ENCODE measurements at regions not wholly inside any gene's neighbourhood (a gene's known extent, or its start where the extent isn't known, plus 50 kb on each side); places are given as distances from the start of the nearest gene placed in this dataset.

DNA sequence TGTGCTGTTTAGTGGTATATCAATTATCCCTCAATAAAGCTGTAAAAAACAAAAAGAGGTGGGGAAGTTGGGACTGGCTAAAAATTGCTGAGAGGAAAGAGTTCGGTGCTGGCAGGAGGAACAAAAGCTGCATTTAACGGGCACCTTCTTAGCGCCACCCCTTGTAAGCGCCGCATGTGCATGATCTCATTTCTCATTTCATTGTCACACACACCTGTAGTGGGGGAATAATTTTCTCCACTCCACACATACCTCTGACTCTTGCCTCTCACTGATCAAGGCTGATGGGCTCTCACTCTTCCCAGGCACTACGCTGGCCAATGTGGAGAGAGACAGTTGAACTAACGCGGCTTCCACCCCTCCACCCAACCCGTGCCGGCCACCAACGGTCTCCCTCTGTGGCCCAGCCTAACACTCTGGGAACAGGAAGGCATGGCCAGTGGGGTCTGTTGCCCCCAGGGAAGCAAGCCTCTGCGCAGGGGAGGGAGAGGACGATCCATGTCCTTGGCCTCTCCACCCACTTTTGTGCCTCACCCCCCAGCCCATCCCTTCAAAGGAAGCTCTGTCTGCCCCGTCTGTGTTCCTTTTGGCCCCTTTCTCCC is 186.7 kb upstream of the SYT13 start:
- DNase-seq = no peak

DNA sequence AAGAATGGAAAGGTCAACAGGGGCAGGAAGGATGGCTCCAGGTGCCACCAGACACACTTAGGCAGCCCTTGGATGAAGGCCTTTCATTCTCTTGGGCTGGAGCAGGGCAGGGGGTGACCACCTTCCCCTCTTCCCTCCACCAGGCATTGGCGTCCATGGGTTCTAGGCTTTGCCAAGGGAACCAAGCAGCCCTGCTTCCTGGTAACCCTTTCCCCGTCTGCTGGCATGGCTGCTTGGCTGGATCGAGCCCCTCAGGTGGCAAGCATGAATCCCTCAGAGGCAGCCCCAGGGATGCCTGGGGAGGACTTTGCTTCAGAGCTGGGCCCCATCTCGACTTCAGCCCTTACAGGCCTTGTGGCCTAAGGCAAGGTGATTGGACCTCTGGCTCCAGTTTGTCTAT is 185.1 kb upstream of the SYT13 start:
- DNase-seq = no peak

GRCh38 chr11:45470794-45471167 is 184.6 kb upstream of the SYT13 start:
- DNase-seq = no peak

DNA sequence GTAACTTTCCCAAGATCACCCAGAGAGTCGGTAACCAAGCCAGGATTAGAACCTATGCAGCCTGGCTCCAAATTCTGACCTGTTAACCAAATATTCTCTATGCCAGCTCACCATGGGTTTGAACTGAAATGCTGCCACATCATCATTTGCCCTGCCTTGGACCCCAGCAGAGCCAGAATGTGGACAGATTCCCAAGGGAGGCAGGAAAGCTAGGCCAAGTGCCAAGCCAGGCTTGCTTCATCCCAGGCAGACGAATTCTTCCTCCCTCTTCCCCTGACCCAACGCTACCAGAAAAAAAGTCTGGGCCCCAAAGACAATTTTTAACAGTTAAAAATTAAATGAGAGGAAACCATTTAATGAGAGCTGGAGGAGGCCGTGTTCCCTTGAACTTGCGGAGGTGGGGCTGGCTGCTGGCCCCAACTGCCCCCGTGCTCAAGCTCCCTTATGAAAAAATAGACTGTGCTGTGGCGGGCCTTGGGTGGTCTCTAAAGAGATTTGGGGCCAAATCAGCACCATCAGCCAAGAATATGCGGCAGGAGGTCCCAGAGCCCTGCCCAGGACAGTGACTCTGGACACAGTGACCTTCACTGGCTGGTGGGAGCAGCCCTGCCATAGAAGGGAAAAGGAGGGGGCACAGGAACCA is 184.1 kb upstream of the SYT13 start:
- DNase-seq = no peak

DNA sequence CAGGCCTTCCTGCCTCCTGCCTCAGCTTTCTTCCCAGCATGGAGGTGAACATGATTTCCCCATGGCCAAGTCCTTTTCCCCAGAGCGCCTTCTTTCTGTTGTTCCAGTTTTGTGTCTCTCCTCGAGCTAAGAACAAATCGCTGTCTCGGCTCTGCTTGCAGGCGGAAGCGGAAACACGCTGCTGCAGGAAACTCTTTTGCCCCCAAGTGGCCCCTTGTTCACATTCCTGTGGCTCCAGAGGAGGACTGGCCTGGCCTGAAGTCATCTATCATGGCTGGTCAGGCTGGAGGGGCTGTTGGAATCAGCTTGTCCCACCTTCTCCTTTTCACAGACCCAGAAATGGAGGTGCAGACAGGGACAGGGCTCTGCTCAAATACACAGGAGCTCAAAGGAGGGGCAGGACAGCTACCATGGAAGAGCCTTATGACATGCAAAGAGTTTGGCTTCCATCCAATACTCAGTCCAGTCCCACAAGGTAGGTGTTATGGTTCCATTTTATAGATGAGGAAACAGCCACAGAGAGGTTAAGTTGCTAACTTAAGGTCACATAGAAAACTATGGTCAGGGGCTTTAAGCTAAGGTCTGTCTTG is 182.2 kb upstream of the SYT13 start:
- DNase-seq = no peak

DNA sequence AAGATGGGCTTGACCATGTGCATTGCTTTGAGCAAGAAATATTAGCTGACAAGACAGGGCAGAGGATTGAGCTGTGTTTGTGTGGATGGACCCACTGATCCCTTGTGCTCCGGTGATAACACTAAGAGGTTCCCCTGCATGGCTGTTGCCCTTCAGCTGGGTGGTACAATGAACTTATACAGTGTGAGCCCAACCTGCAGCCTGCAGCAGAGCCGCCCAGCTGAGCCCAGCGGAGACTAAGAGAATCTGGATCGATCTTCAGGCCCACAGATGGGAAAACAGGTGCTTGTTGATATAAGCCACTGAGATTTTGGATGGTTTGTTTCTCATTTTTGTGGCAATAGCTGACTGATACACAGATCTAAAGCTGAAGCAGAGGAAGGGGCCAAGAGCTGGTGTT is 177.4 kb upstream of the SYT13 start:
- no peak for DNase-seq

DNA sequence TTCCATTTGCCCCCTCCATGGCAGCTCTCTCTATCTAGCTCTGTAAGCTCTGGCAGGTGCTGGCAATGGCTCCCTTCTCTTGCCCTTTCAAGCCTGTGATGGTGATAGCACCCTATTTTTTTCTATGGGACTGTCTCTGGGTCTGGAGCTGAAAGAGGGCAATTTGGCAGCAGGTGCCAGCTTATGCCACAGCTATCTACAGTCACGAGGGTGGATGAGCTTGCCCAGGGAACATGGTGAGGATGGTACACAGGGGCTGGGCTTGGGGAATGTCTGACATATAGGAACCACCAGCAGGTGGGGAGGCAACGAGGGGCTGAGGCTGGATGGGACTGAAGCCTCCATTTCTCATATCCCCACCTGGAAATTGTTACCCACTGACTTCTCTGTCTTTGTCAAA is 175.4 kb upstream of the SYT13 start:
- DNase-seq = no peak

DNA sequence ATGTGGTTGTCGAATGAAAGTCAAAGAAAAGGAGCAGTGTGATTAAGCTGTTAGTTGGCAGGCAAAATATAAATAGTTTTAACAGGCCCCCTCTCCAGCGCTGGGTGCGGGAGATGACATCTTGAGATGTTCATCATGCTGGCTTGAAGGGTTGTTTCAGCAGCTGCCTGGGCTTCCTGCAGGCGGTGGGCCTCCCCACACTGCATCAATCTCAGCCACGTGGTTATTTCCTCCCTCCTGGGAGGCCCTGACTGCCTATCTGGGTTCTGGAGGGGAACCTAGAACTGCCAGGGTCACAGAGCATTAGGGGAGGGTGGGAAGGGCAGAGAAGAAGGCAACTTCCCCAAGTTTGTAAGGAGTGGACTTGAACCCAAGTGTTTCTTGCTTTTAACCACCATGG is 173.3 kb upstream of the SYT13 start:
- DNase-seq = no peak

- DNase-seq = no peak
These were observed 172.1 kb upstream of the SYT13 start for GRCh38 chr11:45458269-45458668.

DNA sequence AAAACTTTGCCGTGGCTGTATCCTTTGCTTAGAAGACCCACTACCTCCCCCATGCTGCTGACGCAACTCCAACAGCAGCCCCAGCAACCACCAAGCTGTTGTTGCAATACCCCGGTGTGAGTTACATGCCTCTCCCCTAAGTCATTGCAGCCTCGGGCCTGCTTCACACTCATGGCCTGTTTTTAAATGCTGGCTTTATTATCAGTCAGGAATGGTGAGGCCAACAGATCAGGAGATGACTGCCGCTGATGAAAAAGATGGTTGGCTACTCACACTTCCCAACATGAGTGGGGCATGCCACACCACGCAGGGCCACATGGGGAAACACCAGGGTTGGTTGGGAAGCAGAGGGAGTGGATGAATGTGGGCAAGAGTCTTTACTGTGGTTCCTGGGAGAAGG is 171.5 kb upstream of the SYT13 start:
- no peak for DNase-seq

- DNase-seq = no peak
These were observed 170.5 kb upstream of the SYT13 start for GRCh38 chr11:45456686-45457085.

GRCh38 chr11:45455536-45455935 is 169.4 kb upstream of the SYT13 start:
- no peak for DNase-seq

GRCh38 chr11:45454917-45455401 is 168.8 kb upstream of the SYT13 start:
- DNase-seq = no peak

DNA sequence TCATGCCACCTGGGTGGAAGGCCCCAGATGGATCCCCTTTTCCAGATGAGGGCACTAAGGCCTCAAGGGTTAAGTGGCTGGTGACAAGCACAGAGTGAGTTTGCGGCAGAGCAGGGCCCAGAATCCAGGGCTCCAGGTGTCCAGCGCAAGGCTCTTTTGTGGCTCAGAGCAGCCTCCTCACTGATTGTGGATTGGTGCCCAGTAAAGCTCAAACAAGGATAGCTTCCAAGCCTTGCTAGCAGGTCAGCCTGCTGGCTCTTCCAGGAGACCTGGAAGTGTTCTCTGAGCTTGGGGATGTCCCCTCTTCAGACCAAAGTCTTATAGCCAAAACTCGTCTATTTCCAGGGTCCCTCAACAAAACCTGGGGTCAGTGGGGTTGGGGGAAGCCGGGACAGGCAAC is 167.6 kb upstream of the SYT13 start:
- no peak for DNase-seq

GRCh38 chr11:45451766-45452440 is 165.8 kb upstream of the SYT13 start:
- DNase-seq = no peak

- no peak for DNase-seq
These were observed 164.0 kb upstream of the SYT13 start for GRCh38 chr11:45450189-45450588.

DNA sequence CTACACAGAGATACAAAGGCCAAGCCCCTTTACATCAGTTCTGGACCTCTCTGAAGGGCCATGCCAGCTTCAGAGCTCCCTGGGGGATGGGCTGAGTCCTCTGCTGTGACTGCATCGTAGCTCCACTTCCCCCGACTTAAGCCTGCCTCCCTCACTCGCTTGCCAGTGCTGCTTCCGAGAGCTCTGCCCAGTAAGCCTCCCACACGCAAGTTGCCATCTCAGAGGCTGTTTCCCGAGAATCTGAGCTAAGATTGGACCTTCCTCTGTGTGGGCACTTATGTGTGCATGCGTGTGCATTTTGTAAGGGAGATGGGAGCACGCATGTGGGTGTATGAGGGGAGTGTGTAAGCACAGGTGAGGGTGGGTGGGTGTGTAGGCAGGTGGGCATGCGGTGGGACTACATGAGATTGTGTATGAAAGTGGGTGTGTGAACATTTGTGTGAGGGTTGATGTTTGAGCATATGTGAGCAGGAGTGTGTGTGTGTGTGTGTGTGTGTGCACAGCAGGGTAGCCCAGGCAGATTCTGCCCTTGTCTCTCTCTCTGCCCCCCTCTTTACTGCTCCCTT is 163.0 kb upstream of the SYT13 start:
- no peak for DNase-seq

DNA sequence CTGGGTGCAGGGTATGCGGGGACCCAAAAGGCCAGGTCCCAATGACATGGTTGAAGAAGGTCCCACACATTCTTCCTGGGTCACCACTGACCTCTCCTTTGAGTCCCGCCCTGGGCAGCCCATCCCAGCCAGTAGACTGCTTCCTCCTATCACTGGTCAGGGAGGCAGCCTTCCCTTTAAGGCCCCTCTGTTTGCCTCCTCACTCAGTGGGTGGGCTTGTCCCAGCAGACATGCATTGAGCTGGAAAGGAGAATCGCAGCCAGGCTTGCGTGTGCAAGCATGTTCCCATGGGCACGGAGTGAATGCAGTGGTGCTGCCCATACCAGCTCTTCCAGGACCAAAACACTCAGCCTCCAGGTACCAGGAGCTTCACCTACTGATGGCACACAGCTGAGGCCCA is 162.4 kb upstream of the SYT13 start:
- no peak for DNase-seq

DNA sequence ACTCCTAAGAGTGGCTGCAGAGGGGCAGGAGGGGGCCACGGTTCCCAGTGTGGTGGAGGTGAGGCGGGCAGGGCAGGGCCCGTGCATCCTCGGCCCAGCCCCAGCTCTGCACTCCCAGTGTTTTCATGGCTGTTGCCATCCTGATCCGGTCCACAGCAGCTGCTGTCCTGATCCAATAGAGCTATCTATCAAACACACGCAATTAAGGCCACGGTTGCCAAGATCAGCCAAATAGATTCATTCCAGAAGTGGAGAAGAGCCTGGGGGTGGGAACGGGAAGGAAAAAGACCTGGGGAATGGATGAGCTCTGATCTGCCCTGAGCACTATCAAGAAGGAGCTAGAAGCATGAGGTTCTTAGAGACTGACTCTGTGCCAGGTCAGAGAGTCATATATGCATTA is 160.9 kb upstream of the SYT13 start:
- DNase-seq = no peak

GRCh38 chr11:45446434-45446833 is 160.3 kb upstream of the SYT13 start:
- no peak for DNase-seq

DNA sequence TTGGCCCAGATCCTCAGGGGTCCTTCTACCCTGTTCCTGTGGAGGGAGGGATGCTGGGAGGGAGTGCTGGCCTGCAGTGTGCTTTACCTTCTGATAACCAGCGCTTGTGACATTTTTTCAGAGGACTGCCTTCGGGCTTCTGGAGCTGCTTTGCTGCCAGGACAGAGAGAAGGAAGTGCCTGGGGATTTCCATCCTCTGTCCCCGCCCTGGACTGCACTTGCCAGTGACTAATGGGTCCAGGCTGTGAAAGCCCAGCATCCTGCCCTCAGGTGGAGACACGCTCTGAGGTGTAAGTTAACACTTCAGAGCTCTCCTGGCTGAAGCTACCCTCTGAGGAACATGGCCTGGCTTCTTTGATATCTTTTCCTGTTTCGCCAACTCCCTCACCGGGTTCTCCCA is 158.7 kb upstream of the SYT13 start:
- no peak for DNase-seq

DNA sequence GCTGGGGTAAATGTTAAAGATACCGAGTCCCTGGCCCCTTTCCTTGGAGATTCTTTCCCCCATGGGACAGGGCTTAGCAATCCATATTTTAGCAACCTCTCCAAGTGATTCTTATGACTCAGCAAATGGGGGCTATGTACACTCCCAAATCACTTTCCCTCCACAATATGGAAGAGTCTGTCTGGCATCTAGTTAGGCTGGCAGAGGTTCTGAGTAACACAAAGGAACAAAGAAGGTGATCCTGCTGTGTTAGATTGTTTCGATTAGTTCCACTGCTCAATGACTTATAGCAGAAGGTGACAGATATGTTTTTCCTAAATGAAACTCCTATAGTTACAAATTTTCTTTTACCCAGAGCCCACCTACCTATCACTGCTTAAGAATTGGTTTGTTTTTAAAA is 154.0 kb upstream of the SYT13 start:
- no peak for DNase-seq

GRCh38 chr11:45436966-45437365 is 150.8 kb upstream of the SYT13 start:
- DNase-seq = no peak

DNA sequence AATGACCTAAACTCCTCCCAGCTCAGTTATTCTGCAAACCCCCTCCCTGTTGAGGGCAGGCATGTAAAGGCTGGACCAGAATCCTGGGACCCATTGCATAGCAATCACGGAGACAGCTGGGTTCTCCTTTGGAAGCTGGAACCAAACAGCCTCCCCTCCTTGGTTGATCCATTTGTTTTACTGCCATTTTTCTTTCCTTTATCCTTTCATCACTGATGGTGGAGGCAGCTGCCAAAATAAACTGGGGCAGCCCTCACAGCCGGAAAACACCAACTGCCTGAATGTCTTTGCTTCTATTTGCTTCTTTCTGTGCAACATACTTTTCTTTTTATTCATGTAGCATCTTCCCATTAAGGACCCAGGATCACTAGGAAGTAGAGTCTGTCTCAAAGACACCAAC is 150.0 kb upstream of the SYT13 start:
- DNase-seq = no peak
